Left cardiac atrium (tissue), 4 donors: ENCODE measurements at regions not wholly inside any gene's neighbourhood (a gene's known extent, or its start where the extent isn't known, plus 50 kb on each side); places are given as distances from the start of the nearest gene placed in this dataset.

Experiments used
- ATAC-seq, 2 donors: fragments of 200-7000 bp; cut with Tn5 transposase; one replicate each; pipeline ENCODE4 v1.9.1; 2020; ENCODE audit warnings: mild to moderate bottlenecking in 2 of 2, moderate library complexity in 2 of 2
- DNase-seq: peaks from one replicate; pipeline ENCODE4 v3.0.0-alpha.2; 2020
- intact Hi-C, 2 donors: fragments of 100-400 bp; cut with DNase I; formaldehyde crosslinking; loops; one replicate each; pipeline versions ENCODE4 v1.14.1 to v1.15.1; 2022 to 2023
- donor health status: DM: no; HTN: yes; CAD: no.
- donor health status: DM: no; HTN: yes; CAD: no; lungs with severe emphysema.
- donor health status: DM: yes; HTN: yes; CAD: no.
- donor health status: Dilated cardiomyopathy.

GRCh38 chr18:64974391-64975125, 776.3 kb upstream of the CDH7 start:
- ATAC-seq = peak in 1 of 2 donors; percentile 38
- no peak for DNase-seq
- intact Hi-C loops = no loop called here

- no peak for DNase-seq
- peak in 1 of 2 donors; percentile 24 for ATAC-seq
- intact Hi-C loops = no loop called here
Observed at GRCh38 chr18:64972545-64972944, 778.3 kb upstream of the CDH7 start.

- DNase-seq (no peak), ATAC-seq (peak in 1 of 2 donors; percentile 51)
- intact Hi-C loops = no loop called here
Observed at GRCh38 chr18:64966667-64967066, 784.1 kb upstream of the CDH7 start.

- intact Hi-C loops = no loop called here
- ATAC-seq = no peak
- DNase-seq = no peak
Observed at GRCh38 chr18:64956465-64956864, 794.3 kb upstream of the CDH7 start.

- DNase-seq = no peak
- no peak for ATAC-seq
- intact Hi-C loops = no loop called here
Observed at GRCh38 chr18:64949885-64950284, 800.9 kb upstream of the CDH7 start.

GRCh38 chr18:64936671-64937070, 787.8 kb upstream of the LINC00305 start:
- no peak for ATAC-seq
- DNase-seq = no peak
- intact Hi-C loops = no loop called here

- no peak for ATAC-seq
- intact Hi-C loops = no loop called here
Observed at GRCh38 chr18:64929036-64929435, 780.1 kb upstream of the LINC00305 start.

GRCh38 chr18:64919971-64920570, 771.2 kb upstream of the LINC00305 start:
- intact Hi-C loops = no loop called here
- DNase-seq (no peak), ATAC-seq (no peak)

More at GRCh38 chr18:64929036-64929435, 780.1 kb upstream of the LINC00305 start:
- DNase-seq = no peak

GRCh38 chr18:64918851-64919250, 770.0 kb upstream of the LINC00305 start:
- intact Hi-C loops = no loop called here
- no peak for DNase-seq
- ATAC-seq = no peak

GRCh38 chr18:64893349-64893748, 744.5 kb upstream of the LINC00305 start:
- intact Hi-C loops = no loop called here
- ATAC-seq (no peak), DNase-seq (no peak)

- DNase-seq (no peak), ATAC-seq (no peak)
- intact Hi-C loops = no loop called here
Observed at GRCh38 chr18:64888956-64889355, 740.1 kb upstream of the LINC00305 start.

- intact Hi-C loops = no loop called here
- DNase-seq = no peak
- ATAC-seq = no peak
Observed at GRCh38 chr18:64886995-64887394, 738.1 kb upstream of the LINC00305 start.

- ATAC-seq (no peak), DNase-seq (no peak)
- intact Hi-C loops = no loop called here
Observed at GRCh38 chr18:64882896-64883295, 734.0 kb upstream of the LINC00305 start.

- ATAC-seq (no peak), DNase-seq (no peak)
- intact Hi-C loops = no loop called here
Observed at GRCh38 chr18:64876833-64877232, 727.9 kb upstream of the LINC00305 start.

- ATAC-seq (no peak), DNase-seq (no peak)
- intact Hi-C loops = no loop called here
Observed at GRCh38 chr18:64872710-64873458, 724.0 kb upstream of the LINC00305 start.

GRCh38 chr18:64854112-64854511, 705.2 kb upstream of the LINC00305 start:
- no peak for DNase-seq
- no peak for ATAC-seq
- intact Hi-C loops = no loop called here

- intact Hi-C loops = no loop called here
- ATAC-seq = no peak
- DNase-seq = no peak
Observed at GRCh38 chr18:64852281-64852680, 703.4 kb upstream of the LINC00305 start.

- ATAC-seq (peak in 1 of 2 donors; percentile 29), DNase-seq (no peak)
- intact Hi-C loops = no loop called here
Observed at GRCh38 chr18:64851726-64852125, 702.8 kb upstream of the LINC00305 start.

GRCh38 chr18:64850791-64851190, 701.9 kb upstream of the LINC00305 start:
- ATAC-seq = no peak
- intact Hi-C loops = no loop called here
- DNase-seq = no peak

GRCh38 chr18:64840911-64841701, 692.2 kb upstream of the LINC00305 start:
- DNase-seq (no peak), ATAC-seq (no peak)
- intact Hi-C loops = no loop called here
